GM23338 (cell line): ENCODE measurements at regions not wholly inside any gene's neighbourhood (a gene's known extent, or its start where the extent isn't known, plus 50 kb on each side); places are given as distances from the start of the nearest gene placed in this dataset.

Source experiments
- ATAC-seq: fragments of 200-7000 bp; cut with Tn5 transposase; 3 replicates; pipeline ENCODE4 v1.9.1; 2020
- DNase-seq: peaks from one replicate; pipeline ENCODE4 v3.0.0-alpha.2; 2015; ENCODE audit warnings: low spot score
- H2AFZ ChIP-seq: fragments of 200-600 bp; sonication (generic); 2 replicates; pipeline ENCODE4 v1.8.0; 2016; ENCODE audit warnings: antibody characterized with exemption, mild to moderate bottlenecking, moderate library complexity
- H3F3A ChIP-seq: fragments of 200-600 bp; sonication (generic); replicated peaks from 2 replicates; pipeline ENCODE4 v1.8.0; 2017; ENCODE audit warnings: antibody characterized with exemption, mixed run types, low read depth
- H3K27ac ChIP-seq: fragments of 200-600 bp; sonication (generic); 2 replicates; pipeline ENCODE4 v1.6.1; 2016; ENCODE audit warnings: low read depth
- H3K27me3 ChIP-seq: fragments of 200-600 bp; sonication (generic); 2 replicates; pipeline ENCODE4 v1.8.0; 2016; ENCODE audit warnings: mild to moderate bottlenecking, mixed run types, moderate library complexity; ENCODE audit not compliant: insufficient read depth
- H3K36me3 ChIP-seq: fragments of 200-600 bp; sonication (generic); 2 replicates; pipeline ENCODE4 v1.8.0; 2016; ENCODE audit warnings: mild to moderate bottlenecking; ENCODE audit not compliant: insufficient read depth
- H3K4me1 ChIP-seq: fragments of 200-600 bp; sonication (generic); 2 replicates; pipeline ENCODE4 v1.8.0; 2016; ENCODE audit warnings: mild to moderate bottlenecking, moderate library complexity; ENCODE audit not compliant: insufficient read depth
- H3K4me2 ChIP-seq: fragments of 200-600 bp; sonication (generic); 2 replicates; pipeline ENCODE4 v1.7.1; 2017; ENCODE audit warnings: mixed run types
- H3K4me3 ChIP-seq: fragments of 200-600 bp; sonication (generic); 2 replicates; pipeline ENCODE4 v1.6.1; 2016; ENCODE audit warnings: mixed run types
- H3K79me2 ChIP-seq: fragments of 200-600 bp; sonication (generic); replicated peaks from 2 replicates; pipeline ENCODE4 v1.8.0; 2017; ENCODE audit warnings: mild to moderate bottlenecking; ENCODE audit not compliant: insufficient read depth
- H3K9me2 ChIP-seq: fragments of 200-600 bp; sonication (generic); 2 replicates; pipeline ENCODE4 v1.8.0; 2017; ENCODE audit not compliant: insufficient read depth
- H4K20me1 ChIP-seq: fragments of 200-600 bp; sonication (generic); replicated peaks from 2 replicates; pipeline ENCODE4 v1.8.0; 2017; ENCODE audit warnings: mild to moderate bottlenecking; ENCODE audit not compliant: insufficient read depth
- H3K27ac Mint-ChIP-seq: 2 replicates; pipeline ENCODE4 v1.8.0; 2020; ENCODE audit warnings: inconsistent platforms, mild to moderate bottlenecking, moderate library complexity, mixed read lengths
- H3K27me3 Mint-ChIP-seq: 3 replicates; pipeline ENCODE4 v1.8.0; 2022; ENCODE audit warnings: low read depth, mild to moderate bottlenecking, moderate library complexity, mixed read lengths, inconsistent platforms; ENCODE audit not compliant: insufficient read depth, poor library complexity
- H3K36me3 Mint-ChIP-seq: 3 replicates; pipeline ENCODE4 v1.8.0; 2021; ENCODE audit warnings: low read depth, mild to moderate bottlenecking, inconsistent platforms, moderate library complexity, mixed read lengths
- H3K4me1 Mint-ChIP-seq: 3 replicates; pipeline ENCODE4 v1.8.0; 2020; ENCODE audit warnings: mild to moderate bottlenecking, inconsistent platforms, mixed read lengths
- H3K4me3 Mint-ChIP-seq: 3 replicates; pipeline ENCODE4 v1.8.0; 2021; ENCODE audit warnings: moderate library complexity, mild to moderate bottlenecking, inconsistent platforms, mixed read lengths
- H3K9me3 Mint-ChIP-seq: 3 replicates; pipeline ENCODE4 v1.8.0; 2020; ENCODE audit warnings: moderate library complexity, mild to moderate bottlenecking, inconsistent platforms, mixed read lengths
- CREB1 ChIP-seq: fragments of 250-450 bp; sonication (Bioruptor Pico); IDR thresholded peaks from 2 replicates; pipeline ENCODE4 v1.5.0; 2020; ENCODE audit warnings: low read depth, mild to moderate bottlenecking, moderate library complexity
- ETS1 ChIP-seq: IDR thresholded peaks from 2 replicates; pipeline ENCODE4 v1.6.1; 2016; ENCODE audit warnings: antibody characterized with exemption
- EZH2 ChIP-seq: fragments of 200-600 bp; sonication (generic); IDR thresholded peaks from one replicate; pipeline ENCODE4 v1.8.0; 2017; ENCODE audit warnings: antibody characterized with exemption, mild to moderate bottlenecking, low read depth; ENCODE audit not compliant: unreplicated experiment
- EZH2phosphoT487 ChIP-seq: fragments of 200-600 bp; sonication (generic); IDR thresholded peaks from one replicate; pipeline ENCODE4 v1.8.1; 2018; ENCODE audit warnings: antibody characterized with exemption; ENCODE audit not compliant: unreplicated experiment
- JUNB ChIP-seq: IDR thresholded peaks from one replicate; pipeline ENCODE4 v1.6.1; 2016; ENCODE audit warnings: antibody characterized with exemption; ENCODE audit not compliant: unreplicated experiment
- NANOG ChIP-seq: IDR thresholded peaks from 2 replicates; pipeline ENCODE4 v1.6.1; 2016; ENCODE audit warnings: antibody characterized with exemption, borderline replicate concordance
- POLR2AphosphoS5 ChIP-seq: IDR thresholded peaks from 2 replicates; pipeline ENCODE4 v1.6.1; 2016; ENCODE audit warnings: antibody characterized with exemption, low read depth
- STAT1 ChIP-seq: IDR thresholded peaks from one replicate; pipeline ENCODE4 v1.6.1; 2016; ENCODE audit warnings: antibody characterized with exemption; ENCODE audit not compliant: unreplicated experiment
- ZNF114 ChIP-seq: fragments of 250-450 bp; sonication (Bioruptor Pico); IDR thresholded peaks from 2 replicates; pipeline ENCODE4 v1.5.0; 2020; ENCODE audit warnings: mild to moderate bottlenecking, moderate library complexity
- ZNF331 ChIP-seq: fragments of 250-450 bp; sonication (Bioruptor Pico); IDR thresholded peaks from 2 replicates; pipeline ENCODE4 v1.5.0; 2020; ENCODE audit warnings: low read depth, mild to moderate bottlenecking, moderate library complexity
- ZNF462 ChIP-seq: fragments of 250-450 bp; sonication (Bioruptor Pico); IDR thresholded peaks from 2 replicates; pipeline ENCODE4 v1.5.0; 2020; ENCODE audit warnings: mild to moderate bottlenecking, moderate library complexity
- TF ChIP-seq, protein P1 (sequence below), 2 experiments: fragments of 200-600 bp in 1 of 2; sonication (generic) in 1 of 2; conservative IDR thresholded peaks; 2 replicates each; pipeline versions ENCODE4 v1.5.1 to v1.6.1; 2016 to 2017; ENCODE audit warnings: antibody characterized with exemption in 2 of 2, low read depth in 2 of 2, mild to moderate bottlenecking in 2 of 2, moderate library complexity in 1 of 2

DNA sequence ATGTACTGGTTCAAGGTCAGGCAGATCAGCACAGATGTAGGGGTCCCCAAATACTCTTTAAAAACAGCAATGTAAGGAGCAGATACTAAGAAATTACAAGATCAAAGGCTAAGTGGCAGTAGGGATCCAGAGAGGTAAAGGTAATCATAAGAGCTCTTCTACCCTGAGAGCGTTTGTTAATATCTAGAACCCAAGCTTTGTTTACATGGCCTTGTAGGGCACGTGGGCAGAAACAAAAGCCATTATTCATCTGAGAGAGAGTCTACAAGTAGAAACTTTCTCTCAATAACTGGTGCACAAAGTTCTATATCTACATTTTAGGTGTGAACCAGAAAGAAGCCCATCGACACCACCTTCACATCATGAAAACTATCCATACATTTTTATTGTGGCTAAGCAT lies 225.6 kb upstream of the PCDH10 start:
- Histone ChIP-seq H3K4me1 (no peaks in the 10 kb centered on the region), H3K79me2 (no peaks in the 10 kb centered on the region), H3F3A (no peaks in the 10 kb centered on the region), H3K27me3 (no peaks in the 10 kb centered on the region), H3K27ac (no peak overlapping the region), H3K4me3 (no peak overlapping the region), H2AFZ (peak overlapping the region; percentile 68), H3K4me2 (no peak overlapping the region), H4K20me1 (no peaks in the 10 kb centered on the region), H3K36me3 (no peaks in the 10 kb centered on the region), H3K9me2 (peaks cover 3% of the 10 kb centered on the region; the same call in 1 of the 2 replicates)
- no peak for TF ChIP-seq JUNB
- TF ChIP-seq POLR2AphosphoS5, result no peak
- no peak for TF ChIP-seq NANOG
- no peak for TF ChIP-seq STAT1
- Mint-ChIP-seq H3K36me3 (no peaks in the 10 kb centered on the region), H3K4me1 (no peaks in the 10 kb centered on the region), H3K27ac (no peak overlapping the region), H3K9me3 (no peaks in the 10 kb centered on the region), H3K4me3 (no peak overlapping the region), H3K27me3 (peaks cover 2% of the 10 kb centered on the region)
- DNase-seq (no peak), ATAC-seq (no peak)

DNA sequence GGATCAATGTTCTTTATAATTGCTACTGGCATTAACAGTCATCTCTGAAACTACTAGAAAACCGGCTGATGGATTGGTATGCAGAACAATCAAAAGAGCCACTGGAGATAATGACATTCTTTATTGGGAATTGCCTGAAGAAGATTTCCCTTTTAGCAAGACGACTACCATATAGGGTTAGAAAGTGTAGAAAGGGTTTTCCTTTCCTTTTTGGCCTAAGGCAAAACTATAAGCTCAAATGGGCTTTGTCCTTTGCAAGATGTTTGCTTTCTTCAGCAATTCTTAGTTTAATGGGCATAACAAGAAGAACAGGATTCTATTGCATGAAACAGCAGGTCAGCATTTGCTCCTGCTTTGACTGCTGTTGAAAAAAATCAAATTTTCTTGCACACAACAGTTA lies 214.2 kb upstream of the PCDH10 start:
- Mint-ChIP-seq H3K4me3 (no peak overlapping the region), H3K27ac (no peak overlapping the region), H3K36me3 (peaks cover 3% of the 10 kb centered on the region; the same call in 1 of the 3 replicates), H3K9me3 (peaks cover 5% of the 10 kb centered on the region; the same call in 2 of the 3 replicates), H3K4me1 (peaks cover 9% of the 10 kb centered on the region), H3K27me3 (no peaks in the 10 kb centered on the region)
- H3K4me2 ChIP-seq, result no peak overlapping the region
- no peak for ATAC-seq
- no peaks in the 10 kb centered on the region for H3K36me3 ChIP-seq
- H3K4me1 ChIP-seq, result peaks cover 15% of the 10 kb centered on the region; the same call in 1 of the 2 replicates
- H3K27ac ChIP-seq, result peak overlapping the region; percentile 11; the same call in 1 of the 2 replicates
- H3K79me2 ChIP-seq, result no peaks in the 10 kb centered on the region
- no peaks in the 10 kb centered on the region for H3F3A ChIP-seq
- H4K20me1 ChIP-seq, result no peaks in the 10 kb centered on the region
- peak; percentile 16 for DNase-seq
- H3K9me2 ChIP-seq, result peaks cover 3% of the 10 kb centered on the region; the same call in 1 of the 2 replicates
- no peaks in the 10 kb centered on the region for H3K27me3 ChIP-seq
- H3K4me3 ChIP-seq, result no peak overlapping the region
- no peak overlapping the region for H2AFZ ChIP-seq
- TF ChIP-seq JUNB (no peak), ETS1 (no peak), ZNF331 (CRISPR knock-in tag) (no peak), CREB1 (CRISPR knock-in tag) (no peak), EZH2 (no peak), POLR2AphosphoS5 (no peak), EZH2phosphoT487 (no peak), ZNF114 (CRISPR knock-in tag) (no peak), STAT1 (no peak), NANOG (no peak), ZNF462 (CRISPR knock-in tag) (no peak)
- TF ChIP-seq, protein P1, sequence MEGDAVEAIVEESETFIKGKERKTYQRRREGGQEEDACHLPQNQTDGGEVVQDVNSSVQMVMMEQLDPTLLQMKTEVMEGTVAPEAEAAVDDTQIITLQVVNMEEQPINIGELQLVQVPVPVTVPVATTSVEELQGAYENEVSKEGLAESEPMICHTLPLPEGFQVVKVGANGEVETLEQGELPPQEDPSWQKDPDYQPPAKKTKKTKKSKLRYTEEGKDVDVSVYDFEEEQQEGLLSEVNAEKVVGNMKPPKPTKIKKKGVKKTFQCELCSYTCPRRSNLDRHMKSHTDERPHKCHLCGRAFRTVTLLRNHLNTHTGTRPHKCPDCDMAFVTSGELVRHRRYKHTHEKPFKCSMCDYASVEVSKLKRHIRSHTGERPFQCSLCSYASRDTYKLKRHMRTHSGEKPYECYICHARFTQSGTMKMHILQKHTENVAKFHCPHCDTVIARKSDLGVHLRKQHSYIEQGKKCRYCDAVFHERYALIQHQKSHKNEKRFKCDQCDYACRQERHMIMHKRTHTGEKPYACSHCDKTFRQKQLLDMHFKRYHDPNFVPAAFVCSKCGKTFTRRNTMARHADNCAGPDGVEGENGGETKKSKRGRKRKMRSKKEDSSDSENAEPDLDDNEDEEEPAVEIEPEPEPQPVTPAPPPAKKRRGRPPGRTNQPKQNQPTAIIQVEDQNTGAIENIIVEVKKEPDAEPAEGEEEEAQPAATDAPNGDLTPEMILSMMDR (conservative IDR thresholded peaks at IDR 0.05; ENCODE audit: low read depth in 2 of 2), result no peak
